ENCODE measurements at regions not wholly inside any gene's neighbourhood (a gene's known extent, or its start where the extent isn't known, plus 50 kb on each side); places are given as distances from the start of the nearest gene placed in this dataset.
"Not testable (repeated sequence)": the region's sequence is repeated elsewhere in the genome, so short reads cannot be mapped to it uniquely, and the experiment has no call there.

DNA sequence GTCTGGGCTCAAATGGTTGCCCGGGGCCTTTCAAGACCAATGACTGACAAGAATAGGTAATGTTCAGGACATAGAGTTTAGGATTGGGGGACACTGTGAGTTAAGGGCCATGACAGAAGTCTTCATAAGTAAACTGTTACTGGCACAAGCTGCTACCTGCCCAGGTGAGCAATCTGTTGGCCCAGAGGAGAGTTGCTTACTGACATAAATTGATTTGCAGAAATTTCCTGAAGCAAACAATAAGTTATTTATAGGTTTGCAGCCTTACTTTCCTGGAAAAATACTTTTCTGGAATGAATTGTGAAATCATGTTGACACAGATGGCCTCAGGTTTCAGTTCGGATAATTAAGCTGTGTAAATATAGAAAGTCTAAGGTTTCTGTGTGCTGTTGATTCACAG lies 202.8 kb upstream of the C1QTNF3 start:
- peak in 1 of 4 experiments; percentile 16 for DNase-seq (ENCODE audit: extremely low read depth in 1 of 4, low spot score in 3 of 4)
- H3K4me1 ChIP-seq (replicated peaks in 1 of 2; ENCODE audit: control insufficient read depth in 2 of 2, insufficient read depth in 2 of 2, low read length in 2 of 2); in situ Hi-C loops (cut with MboI); H4K20me1 ChIP-seq (replicated peaks; ENCODE audit: control insufficient read depth, insufficient read depth, low read length); H3K9me3 ChIP-seq (replicated peaks; ENCODE audit: control insufficient read depth, insufficient read depth, low read depth, low read length); H3K27me3 ChIP-seq (ENCODE audit: control insufficient read depth in 2 of 2, insufficient read depth in 2 of 2, low read length in 2 of 2); H3K36me3 ChIP-seq (ENCODE audit: control insufficient read depth, insufficient read depth, low read length); FAIRE-seq; intact Hi-C loops (cut with micrococcal nuclease); BruUV-seq (replicated peaks); ATAC-seq; CTCF ChIA-PET (ENCODE audit: low intra/inter-chr PET ratio); POLR2A ChIA-PET; H3K9me1 ChIP-seq (ENCODE audit: control insufficient read depth, insufficient read depth, low read length); TF ChIP-seq CEBPG (CRISPR knock-in tag; IDR thresholded peaks at IDR 0.05); ATF3 (CRISPR knock-in tag; conservative IDR thresholded peaks at IDR 0.05): not testable (repeated sequence)
- H3K27ac ChIP-seq (ENCODE audit: extremely low read depth, low read depth, low read length): peak overlapping the region; percentile 76
- TF ChIP-seq TCF3 (CRISPR knock-in tag; IDR thresholded peaks at IDR 0.05): peak; percentile 58
- TF ChIP-seq CEBPG (tag; conservative IDR thresholded peaks at IDR 0.05 in 1 of 2, IDR thresholded peaks at IDR 0.05 in 1 of 2): peak; percentile 62 to 86; a peak in 3 of 4 replicates
- TF ChIP-seq ARID1B (IDR thresholded peaks at IDR 0.05): peak; percentile 74
- peak; percentile 66; the same call in 1 of the 2 replicates for TF ChIP-seq LEF1 (IDR thresholded peaks at IDR 0.05)
- TF ChIP-seq CBFA2T3 (IDR thresholded peaks at IDR 0.05): peak; percentile 40; the same call in 1 of the 2 replicates
- TF ChIP-seq SOX6 (IDR thresholded peaks at IDR 0.05): peak; percentile 63; the same call in 1 of the 2 replicates
- TF ChIP-seq ATF3 (IDR thresholded peaks at IDR 0.05): 0 out of 2 replicates have a peak, but pooled peaks have one; percentile 8
- TF ChIP-seq MEF2D (tag; conservative IDR thresholded peaks at IDR 0.05; ENCODE audit: low read depth): 0 out of 2 replicates have a peak, but pooled peaks have one; percentile 49
- TF ChIP-seq CEBPB (tag; IDR thresholded peaks at IDR 0.05): peak; percentile 89
- peak; percentile 55; the same call in 1 of the 2 replicates for TF ChIP-seq SMARCA4 (IDR thresholded peaks at IDR 0.05)
- TF ChIP-seq MEIS2 (IDR thresholded peaks at IDR 0.05; ENCODE audit: partially characterized antibody): peak; percentile 37
- TF ChIP-seq TAL1 (IDR thresholded peaks at IDR 0.05): peak; percentile 58
- peak; percentile 91 for TF ChIP-seq FOXA1 (IDR thresholded peaks at IDR 0.05; ENCODE audit: borderline replicate concordance)
- TF ChIP-seq FOXA3 (CRISPR knock-in tag; conservative IDR thresholded peaks at IDR 0.05 in 1 of 2, IDR thresholded peaks at IDR 0.05 in 1 of 2): peak; percentile 83 to 100; a peak in 3 of 4 replicates
- peak; percentile 14; the same call in 1 of the 2 replicates for TF ChIP-seq EP300 (IDR thresholded peaks at IDR 0.05; ENCODE audit: low read length)
- TF ChIP-seq PKNOX1 (IDR thresholded peaks at IDR 0.05): 0 out of 2 replicates have a peak, but pooled peaks have one; percentile 27
- H3K4me3 ChIP-seq: peak overlapping the region; percentile 43
- peak overlapping the region; percentile 72 for H3K4me2 ChIP-seq (ENCODE audit: insufficient read depth, low read length)
- peaks cover 27% of the 10 kb centered on the region for H3K79me2 ChIP-seq (ENCODE audit: control insufficient read depth, insufficient read depth, low read length)
- 0% methylated on average over 1 of the region's 2 CpGs for WGBS (ENCODE audit: insufficient coverage, low coverage, missing lambda C conversion rate)
- H3K9ac ChIP-seq (ENCODE audit: insufficient read depth in 1 of 2, low read depth in 2 of 2, low read length in 2 of 2): peak overlapping the region in 1 of 2 experiments; percentile 70; a peak in 2 of 4 replicates
- H2AFZ ChIP-seq (ENCODE audit: low read depth, low read length): peak overlapping the region; percentile 77

DNA sequence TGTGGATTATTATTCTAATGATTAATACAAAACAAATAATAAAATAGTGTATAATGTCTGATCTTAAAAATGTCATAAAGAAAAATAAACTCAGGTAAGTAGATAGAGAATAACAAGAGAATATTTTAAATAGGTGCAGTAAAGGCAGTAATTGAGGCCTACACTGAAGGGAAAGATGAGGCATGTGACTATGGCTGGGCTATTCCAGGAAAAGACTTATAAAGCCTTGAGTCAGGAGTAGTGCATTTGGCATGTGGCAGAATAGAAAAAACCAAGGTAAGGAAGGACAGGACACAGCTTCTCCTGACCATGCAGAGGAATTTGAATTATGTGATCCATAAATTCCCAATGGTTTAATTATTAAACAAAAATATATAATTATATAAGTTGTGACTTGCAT lies 215.6 kb upstream of the C1QTNF3 start:
- H4K20me1 ChIP-seq (replicated peaks; ENCODE audit: control insufficient read depth, insufficient read depth, low read length): not testable (repeated sequence)

More for the DNA sequence above, 215.6 kb upstream of the C1QTNF3 start:
- FAIRE-seq; in situ Hi-C loops (cut with MboI); H3K9ac ChIP-seq (ENCODE audit: insufficient read depth in 1 of 2, low read depth in 2 of 2, low read length in 2 of 2); CTCF ChIA-PET (ENCODE audit: low intra/inter-chr PET ratio); intact Hi-C loops (cut with micrococcal nuclease); ATAC-seq; BruUV-seq (replicated peaks); H3K9me3 ChIP-seq (replicated peaks; ENCODE audit: control insufficient read depth, insufficient read depth, low read depth, low read length); H3K4me3 ChIP-seq; DNase-seq (ENCODE audit: extremely low read depth in 1 of 4, low spot score in 3 of 4); H3K27me3 ChIP-seq (ENCODE audit: control insufficient read depth in 2 of 2, insufficient read depth in 2 of 2, low read length in 2 of 2); H2AFZ ChIP-seq (ENCODE audit: low read depth, low read length); H3K4me2 ChIP-seq (ENCODE audit: insufficient read depth, low read length); H3K4me1 ChIP-seq (replicated peaks in 1 of 2; ENCODE audit: control insufficient read depth in 2 of 2, insufficient read depth in 2 of 2, low read length in 2 of 2); H3K36me3 ChIP-seq (ENCODE audit: control insufficient read depth, insufficient read depth, low read length); POLR2A ChIA-PET; H3K27ac ChIP-seq (ENCODE audit: extremely low read depth, low read depth, low read length); H3K79me2 ChIP-seq (ENCODE audit: control insufficient read depth, insufficient read depth, low read length); H3K9me1 ChIP-seq (ENCODE audit: control insufficient read depth, insufficient read depth, low read length): not testable (repeated sequence)

Data from K562 (cell line).